Caco-2 (cell line): ENCODE measurements at regions not wholly inside any gene's neighbourhood (a gene's known extent, or its start where the extent isn't known, plus 50 kb on each side); places are given as distances from the start of the nearest gene placed in this dataset.

Experiments
- BruUV-seq: library from RNA; stranded (reverse); fragments of 400-500 nt; replicated peaks from 2 replicates; lab custom pipeline; 2021; lab: Mats Ljungman, UMichigan
- CTCF ChIA-PET: fragments of 300-600 bp; sonication (Branson Sonifier 250); formaldehyde crosslinking; loops from one replicate; lab custom pipeline; 2022; ENCODE audit warnings: antibody characterized with exemption; lab: Charles Lee
- POLR2A ChIA-PET: fragments of 300-600 bp; sonication (Branson Sonifier 250); formaldehyde crosslinking; loops from one replicate; lab custom pipeline; 2022; ENCODE audit warnings: antibody characterized with exemption; lab: Charles Lee
- DNase-seq, 2 experiments: peaks; one replicate each; pipeline versions ENCODE4 v3.0.0 to v3.0.0-alpha.2; 2020 to 2022
- H3K27me3 ChIP-seq: replicated peaks from 2 replicates; pipeline ENCODE4 v1.6.0; 2011; ENCODE audit warnings: low read length; ENCODE audit not compliant: control insufficient read depth, insufficient read depth
- H3K36me3 ChIP-seq: 2 replicates; pipeline ENCODE4 v1.5.1; 2011; ENCODE audit warnings: low read length; ENCODE audit not compliant: control insufficient read depth, insufficient read depth
- H3K4me1 ChIP-seq: fragments of 250-450 bp; sonication (Bioruptor Pico); 2 replicates; pipeline ENCODE4 v1.5.1; 2020; ENCODE audit warnings: mild to moderate bottlenecking
- H3K4me3 ChIP-seq: 2 replicates; pipeline ENCODE4 v1.5.1; 2011; ENCODE audit warnings: low read depth, mild to moderate bottlenecking, control low read depth, low read length
- H3K9me3 ChIP-seq: fragments of 250-450 bp; sonication (Bioruptor Pico); 2 replicates; pipeline ENCODE4 v1.5.1; 2020; ENCODE audit warnings: mild to moderate bottlenecking, moderate library complexity
- H3K27ac Mint-ChIP-seq: one replicate; pipeline ENCODE4 v1.8.0; 2022; ENCODE audit warnings: mixed read lengths; ENCODE audit not compliant: unreplicated experiment
- H3K27me3 Mint-ChIP-seq: one replicate; pipeline ENCODE4 v1.8.0; 2022; ENCODE audit warnings: mixed read lengths; ENCODE audit not compliant: insufficient read depth, unreplicated experiment
- H3K36me3 Mint-ChIP-seq: one replicate; pipeline ENCODE4 v1.8.0; 2022; ENCODE audit warnings: mild to moderate bottlenecking, mixed read lengths; ENCODE audit not compliant: insufficient read depth, unreplicated experiment
- H3K4me1 Mint-ChIP-seq: one replicate; pipeline ENCODE4 v1.8.0; 2022; ENCODE audit warnings: low read depth, mixed read lengths; ENCODE audit not compliant: unreplicated experiment
- H3K4me3 Mint-ChIP-seq: one replicate; pipeline ENCODE4 v1.8.0; 2022; ENCODE audit warnings: mild to moderate bottlenecking, moderate library complexity, mixed read lengths; ENCODE audit not compliant: unreplicated experiment
- H3K9me3 Mint-ChIP-seq: one replicate; pipeline ENCODE4 v1.8.0; 2022; ENCODE audit warnings: mixed read lengths; ENCODE audit not compliant: unreplicated experiment
- CTCF ChIP-seq, 2 experiments: fragments of 200-600 bp in 1 of 2; IDR thresholded peaks; 1 replicate in 1 of 2; 2 replicates in 1 of 2; pipeline versions ENCODE4 v1.5.1 to v1.8.0; 2011 to 2022; ENCODE audit warnings: antibody characterized with exemption in 1 of 2, control low read depth in 1 of 2, inconsistent platforms in 1 of 2, low read depth in 1 of 2, low read length in 1 of 2, mild to moderate bottlenecking in 1 of 2, moderate library complexity in 1 of 2; ENCODE audit not compliant: insufficient read depth in 1 of 2, severe bottlenecking in 1 of 2, unreplicated experiment in 1 of 2
- intact Hi-C: fragments of 100-400 bp; cut with micrococcal nuclease; formaldehyde crosslinking; loops from one replicate; pipeline ENCODE4 v1.10.0; 2022; ENCODE audit not compliant: unreplicated experiment

DNA sequence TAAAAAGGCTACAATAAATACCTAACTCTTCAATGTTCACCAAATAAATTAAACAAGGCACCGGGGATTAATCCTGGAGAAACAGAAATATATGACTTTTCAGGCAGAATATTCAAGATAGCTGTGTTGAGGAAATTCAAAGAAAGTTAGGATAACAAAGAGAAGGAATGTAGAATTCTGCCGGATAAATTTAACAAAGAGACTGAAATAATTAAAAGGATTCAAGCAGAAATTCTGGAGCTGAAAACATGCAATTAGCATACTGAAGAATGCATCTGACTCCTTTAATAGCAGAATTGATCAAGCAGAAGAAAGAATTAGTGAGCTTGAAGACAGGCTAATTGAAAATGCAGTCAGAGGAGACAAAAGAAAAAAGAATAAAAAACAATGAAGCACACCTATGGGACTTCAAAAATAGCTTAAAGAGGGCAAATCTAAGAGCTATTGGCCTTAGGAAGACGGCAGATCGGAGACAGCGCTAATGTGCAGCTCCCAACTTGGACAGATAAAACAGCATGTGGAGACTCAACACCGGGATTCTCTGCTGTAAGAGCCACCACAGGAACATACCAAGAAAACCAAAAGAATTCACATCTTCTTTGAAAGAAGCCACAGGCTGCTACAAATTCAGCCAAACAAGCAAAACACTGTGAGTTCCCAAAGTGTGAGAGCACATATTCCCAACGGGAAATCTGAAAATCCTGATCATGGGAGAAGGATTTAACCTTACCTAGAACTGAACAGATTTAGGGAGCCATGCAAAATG is 1290.9 kb downstream of the PCDH18 start:
- H3K9me3 ChIP-seq: no peaks in the 10 kb centered on the region
- peaks cover 4% of the 10 kb centered on the region for H3K27me3 Mint-ChIP-seq
- no peaks in the 10 kb centered on the region for H3K4me1 ChIP-seq
- BruUV-seq: no TSS peak
- H3K9me3 Mint-ChIP-seq: peaks cover 18% of the 10 kb centered on the region
- H3K27ac Mint-ChIP-seq: no peak overlapping the region
- H3K36me3 Mint-ChIP-seq: no peaks in the 10 kb centered on the region
- no peak overlapping the region for H3K4me3 ChIP-seq
- no peaks in the 10 kb centered on the region for H3K36me3 ChIP-seq
- H3K4me1 Mint-ChIP-seq: no peaks in the 10 kb centered on the region
- CTCF ChIA-PET: no interaction called here
- intact Hi-C loops: no loop called here
- no peak for DNase-seq
- POLR2A ChIA-PET: no interaction called here
- TF ChIP-seq CTCF (IDR thresholded peaks at IDR 0.05; ENCODE audit: insufficient read depth in 1 of 2, low read depth in 1 of 2, low read length in 1 of 2, severe bottlenecking in 1 of 2, unreplicated experiment in 1 of 2): no peak
- no peaks in the 10 kb centered on the region for H3K27me3 ChIP-seq
- no peak overlapping the region for H3K4me3 Mint-ChIP-seq

DNA sequence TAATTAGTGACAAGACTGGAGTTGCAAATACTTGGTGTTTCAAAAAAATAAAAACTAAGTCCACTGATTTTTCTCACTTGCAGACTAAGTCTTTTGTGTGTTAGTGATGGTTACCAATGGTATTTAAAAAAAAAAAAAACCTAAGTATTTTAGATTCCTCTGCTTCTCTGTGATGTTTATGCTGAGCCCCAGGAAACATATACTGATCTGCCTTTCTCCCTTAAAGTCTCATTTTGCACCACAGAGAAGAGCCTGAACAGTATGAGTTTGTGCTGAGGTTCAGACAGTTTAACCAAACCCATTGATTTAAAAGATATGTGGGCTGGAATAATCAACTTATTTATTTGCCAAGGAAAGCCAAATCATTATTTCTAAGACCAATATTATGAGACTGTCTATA is 1305.0 kb downstream of the PCDH18 start:
- ChIA-PET POLR2A (no interaction called here), CTCF (no interaction called here)
- Histone ChIP-seq H3K36me3 (no peaks in the 10 kb centered on the region), H3K9me3 (no peaks in the 10 kb centered on the region), H3K4me1 (no peaks in the 10 kb centered on the region), H3K4me3 (no peak overlapping the region), H3K27me3 (no peaks in the 10 kb centered on the region)
- Mint-ChIP-seq H3K27me3 (no peaks in the 10 kb centered on the region), H3K4me3 (no peak overlapping the region), H3K27ac (no peak overlapping the region), H3K4me1 (no peaks in the 10 kb centered on the region), H3K36me3 (no peaks in the 10 kb centered on the region), H3K9me3 (no peaks in the 10 kb centered on the region)
- intact Hi-C loops: no loop called here
- no TSS peak for BruUV-seq
- no peak for TF ChIP-seq CTCF (IDR thresholded peaks at IDR 0.05; ENCODE audit: insufficient read depth in 1 of 2, low read depth in 1 of 2, low read length in 1 of 2, severe bottlenecking in 1 of 2, unreplicated experiment in 1 of 2)
- DNase-seq: no peak

DNA sequence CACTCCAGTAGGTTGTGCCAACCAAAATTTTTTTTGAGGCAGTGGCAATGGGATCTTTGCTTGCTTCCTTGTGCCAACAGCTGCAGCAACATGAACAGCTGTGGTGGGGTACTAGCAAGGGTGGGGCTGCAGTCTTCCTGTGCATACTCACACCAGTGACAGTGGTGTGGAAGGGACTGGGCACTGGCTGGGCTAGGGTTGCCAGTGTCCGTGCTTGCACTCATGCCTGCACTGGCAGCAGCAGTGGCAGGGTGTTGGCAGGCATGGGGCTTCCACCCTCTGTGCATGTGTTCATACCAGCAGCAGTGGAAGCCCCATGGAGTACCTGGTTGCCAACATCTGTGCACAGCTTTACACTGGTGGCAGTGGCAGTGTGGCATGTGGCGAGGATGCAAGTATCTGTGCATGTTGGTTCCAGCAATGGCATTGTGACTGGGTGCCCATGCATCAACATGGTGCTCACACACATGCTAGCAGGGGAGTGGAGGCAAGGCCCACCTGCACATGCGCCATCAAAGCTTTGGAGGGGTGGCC is 1312.6 kb downstream of the PCDH18 start:
- intact Hi-C loops: no loop called here
- BruUV-seq: no TSS peak
- Mint-ChIP-seq H3K27ac (no peak overlapping the region), H3K9me3 (no peaks in the 10 kb centered on the region), H3K36me3 (no peaks in the 10 kb centered on the region), H3K27me3 (no peaks in the 10 kb centered on the region), H3K4me1 (no peaks in the 10 kb centered on the region), H3K4me3 (no peak overlapping the region)
- no peaks in the 10 kb centered on the region for H3K4me1 ChIP-seq
- H3K27me3 ChIP-seq: no peaks in the 10 kb centered on the region
- no peak for DNase-seq
- no peak for TF ChIP-seq CTCF (IDR thresholded peaks at IDR 0.05; ENCODE audit: insufficient read depth in 1 of 2, low read depth in 1 of 2, low read length in 1 of 2, severe bottlenecking in 1 of 2, unreplicated experiment in 1 of 2)
- ChIA-PET POLR2A (no interaction called here), CTCF (no interaction called here)
- H3K9me3 ChIP-seq: no peaks in the 10 kb centered on the region
- no peak overlapping the region for H3K4me3 ChIP-seq
- H3K36me3 ChIP-seq: no peaks in the 10 kb centered on the region
